Endothelial cell of umbilical vein (primary cell): ENCODE measurements at regions not wholly inside any gene's neighbourhood (a gene's known extent, or its start where the extent isn't known, plus 50 kb on each side); places are given as distances from the start of the nearest gene placed in this dataset.

ENCODE experiments used
- BruUV-seq: library from RNA; stranded (reverse); fragments of 400-500 nt; replicated peaks from 2 replicates; lab custom pipeline; 2021; lab: Mats Ljungman, UMichigan
- CTCF ChIA-PET: fragments of 300-600, 350-600 bp; sonication (Branson Sonifier 250); formaldehyde crosslinking; loops from one replicate; lab custom pipeline; 2021; ENCODE audit warnings: antibody characterized with exemption, inconsistent platforms; lab: Charles Lee
- POLR2A ChIA-PET: fragments of 300-600, 350-600 bp; sonication (Branson Sonifier 250); formaldehyde crosslinking; loops from one replicate; lab custom pipeline; 2021; ENCODE audit warnings: antibody characterized with exemption, inconsistent platforms; lab: Charles Lee
- DNase-seq: peaks from one replicate; pipeline ENCODE4 v3.0.0-alpha.2; 2011; ENCODE audit warnings: low read depth, low spot score
- FAIRE-seq: peaks from 2 replicates; lab custom pipeline; 2011; peaks lifted over from hg19 to GRCh38; lab: Jason Lieb, UNC
- H2AFZ ChIP-seq: 2 replicates; pipeline ENCODE4 v1.6.0; 2012; ENCODE audit warnings: low read depth, low read length, control low read depth, inconsistent platforms
- H3K27ac ChIP-seq: 2 replicates; pipeline ENCODE4 v1.5.1; 2011; ENCODE audit warnings: low read depth, mild to moderate bottlenecking, control low read depth, low read length, moderate library complexity; ENCODE audit not compliant: insufficient read depth
- H3K27me3 ChIP-seq, 2 experiments: 2 replicates each; pipeline versions ENCODE4 v1.6.0 to v1.6.1; 2011; ENCODE audit warnings: low read length in 2 of 2, mixed read lengths in 1 of 2; ENCODE audit not compliant: control insufficient read depth in 2 of 2, insufficient read depth in 2 of 2
- H3K36me3 ChIP-seq, 2 experiments: 2 replicates in 1 of 2; 3 replicates in 1 of 2; pipeline ENCODE4 v1.5.1; 2011; ENCODE audit warnings: low read length in 2 of 2, mild to moderate bottlenecking in 1 of 2, moderate library complexity in 1 of 2; ENCODE audit not compliant: control insufficient read depth in 2 of 2, insufficient read depth in 2 of 2; ENCODE audit errors: extremely low read depth in 1 of 2
- H3K4me1 ChIP-seq: 3 replicates; pipeline ENCODE4 v1.5.1; 2011; ENCODE audit warnings: mild to moderate bottlenecking, low read length; ENCODE audit not compliant: control insufficient read depth, insufficient read depth; ENCODE audit errors: extremely low read depth
- H3K4me2 ChIP-seq: 2 replicates; pipeline ENCODE4 v1.6.1; 2011; ENCODE audit warnings: low read length, control low read depth, mixed read lengths; ENCODE audit not compliant: insufficient read depth
- H3K4me3 ChIP-seq, 3 experiments: fragments of 200-600 bp in 1 of 3; sonication (generic), shearing (Covaris generic) in 1 of 3; replicated peaks in 1 of 3; 2 replicates each; pipeline ENCODE4 v1.5.1; 2011 to 2016; ENCODE audit warnings: control low read depth in 3 of 3, low read length in 3 of 3, mild to moderate bottlenecking in 2 of 3, inconsistent platforms in 1 of 3, low read depth in 1 of 3, moderate library complexity in 1 of 3; ENCODE audit not compliant: insufficient read depth in 1 of 3
- H3K79me2 ChIP-seq: 2 replicates; pipeline ENCODE4 v1.6.0; 2012; ENCODE audit warnings: low read length, inconsistent platforms; ENCODE audit not compliant: control insufficient read depth, insufficient read depth
- H3K9ac ChIP-seq: replicated peaks from 2 replicates; pipeline ENCODE3; 2011; ENCODE audit warnings: low read length, control low read depth; ENCODE audit not compliant: insufficient read depth; ENCODE audit errors: extremely low read depth
- H3K9me1 ChIP-seq: replicated peaks from 3 replicates; pipeline ENCODE4 v1.6.0; 2011; ENCODE audit warnings: mild to moderate bottlenecking, low read length; ENCODE audit not compliant: control insufficient read depth, insufficient read depth; ENCODE audit errors: extremely low read depth
- H3K9me3 ChIP-seq: replicated peaks from 2 replicates; pipeline ENCODE4 v1.5.1; 2012; ENCODE audit warnings: low read length, inconsistent platforms; ENCODE audit not compliant: control insufficient read depth, insufficient read depth
- H4K20me1 ChIP-seq: replicated peaks from 2 replicates; pipeline ENCODE3; 2011; ENCODE audit warnings: mild to moderate bottlenecking, low read length; ENCODE audit not compliant: control insufficient read depth, insufficient read depth; ENCODE audit errors: extremely low read depth
- CTCF ChIP-seq, 2 donors: IDR thresholded peaks; 1 replicate in 1 of 2; 2 replicates in 1 of 2; pipeline ENCODE4 v1.5.1; 2011; ENCODE audit warnings: low read length in 2 of 2, mild to moderate bottlenecking in 2 of 2, moderate library complexity in 2 of 2, control low read depth in 1 of 2, inconsistent platforms in 1 of 2, low read depth in 1 of 2; ENCODE audit not compliant: insufficient read depth in 1 of 2; ENCODE audit errors: extremely low read depth in 1 of 2
- EZH2 ChIP-seq: IDR thresholded peaks from 2 replicates; pipeline ENCODE4 v1.6.1; 2012; ENCODE audit warnings: borderline replicate concordance, low read depth, mild to moderate bottlenecking, moderate library complexity, low read length, inconsistent platforms; ENCODE audit not compliant: severe bottlenecking
- FOS ChIP-seq: IDR thresholded peaks from 2 replicates; pipeline ENCODE4 v1.6.1; 2011; ENCODE audit warnings: mild to moderate bottlenecking, low read length, moderate library complexity, borderline replicate concordance; ENCODE audit not compliant: insufficient read depth
- GATA2 ChIP-seq: IDR thresholded peaks from 2 replicates; pipeline ENCODE4 v1.7.0; 2011; ENCODE audit warnings: low read depth, mild to moderate bottlenecking, moderate library complexity, mixed read lengths, low read length; ENCODE audit not compliant: insufficient read length, insufficient read depth
- JUN ChIP-seq: IDR thresholded peaks from 2 replicates; pipeline ENCODE4 v1.6.1; 2011; ENCODE audit warnings: borderline replicate concordance, low read depth; ENCODE audit not compliant: insufficient read length, insufficient read depth
- MYC ChIP-seq: IDR thresholded peaks from one replicate; pipeline ENCODE4 v1.6.1; 2011; ENCODE audit warnings: mild to moderate bottlenecking, low read depth, low read length
- POLR2A ChIP-seq: IDR thresholded peaks from 2 replicates; pipeline ENCODE4 v1.6.1; 2012; ENCODE audit warnings: low read depth, mild to moderate bottlenecking, control low read depth, low read length
- POLR2AphosphoS5 ChIP-seq: IDR thresholded peaks from 2 replicates; pipeline ENCODE4 v1.6.1; 2012; ENCODE audit warnings: low read depth, mild to moderate bottlenecking, control low read depth, low read length, moderate library complexity; ENCODE audit not compliant: insufficient read depth
- dilution Hi-C: fragments of 300-500 bp; cut with MboI; formaldehyde crosslinking; loops from one replicate; pipeline ENCODE4 v1.15.0; 2019; ENCODE audit warnings: low sequenced_read_pairs; ENCODE audit not compliant: extremely low pct_ligation_motif_present
- intact Hi-C: fragments of 100-400 bp; cut with micrococcal nuclease; formaldehyde crosslinking; loops from one replicate; pipeline ENCODE4 v1.10.0; 2022
- TF ChIP-seq, protein P1 (sequence below): IDR thresholded peaks from 2 replicates; pipeline ENCODE4 v1.6.1; 2011; ENCODE audit not compliant: insufficient read depth, insufficient read length

DNA sequence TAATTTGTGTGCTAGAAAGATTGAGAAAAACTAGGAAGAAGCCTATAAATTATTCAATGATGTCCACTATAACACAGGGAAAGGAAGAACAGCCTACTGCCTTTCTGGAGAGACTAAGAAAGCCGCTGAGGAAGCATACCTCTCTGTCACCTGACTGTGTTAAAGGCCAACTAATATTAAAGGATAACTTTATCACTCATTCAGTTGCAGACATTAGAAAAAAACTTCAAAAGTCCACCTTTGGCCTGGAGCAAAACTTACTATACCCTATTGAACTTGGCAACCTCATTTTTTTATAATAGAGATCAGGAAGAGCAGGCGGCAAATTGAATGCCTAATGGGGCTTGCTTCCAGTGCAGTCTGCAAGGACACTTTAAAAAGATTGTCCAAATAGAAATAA is 309.5 kb upstream of the HSFY2 start:
- CTCF ChIA-PET = no interaction called here
- Histone ChIP-seq H3K27ac (no peak overlapping the region), H3K4me3 (no peak overlapping the region), H3K27me3 (no peaks in the 10 kb centered on the region), H3K36me3 (no peaks in the 10 kb centered on the region), H3K9me1 (no peaks in the 10 kb centered on the region), H4K20me1 (no peaks in the 10 kb centered on the region), H3K9me3 (no peaks in the 10 kb centered on the region), H3K9ac (no peak overlapping the region), H3K4me2 (no peak overlapping the region), H2AFZ (no peak overlapping the region), H3K4me1 (no peaks in the 10 kb centered on the region), H3K79me2 (no peaks in the 10 kb centered on the region)
- BruUV-seq = no TSS peak
- no peak for FAIRE-seq
- POLR2A ChIA-PET = no interaction called here
- intact Hi-C loops = no loop called here
- dilution Hi-C loops = no loop called here
- TF ChIP-seq EZH2 (no peak), MYC (no peak), CTCF (IDR thresholded peaks at IDR 0.05; ENCODE audit: extremely low read depth in 1 of 2, insufficient read depth in 1 of 2, low read depth in 1 of 2, low read length in 2 of 2) (no peak), POLR2A (no peak), GATA2 (no peak), JUN (no peak), POLR2AphosphoS5 (no peak), FOS (no peak)
- TF ChIP-seq, protein P1, sequence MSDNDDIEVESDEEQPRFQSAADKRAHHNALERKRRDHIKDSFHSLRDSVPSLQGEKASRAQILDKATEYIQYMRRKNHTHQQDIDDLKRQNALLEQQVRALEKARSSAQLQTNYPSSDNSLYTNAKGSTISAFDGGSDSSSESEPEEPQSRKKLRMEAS = no peak
- no peak for DNase-seq
